HEK293 (cell line): ENCODE measurements at regions not wholly inside any gene's neighbourhood (a gene's known extent, or its start where the extent isn't known, plus 50 kb on each side); places are given as distances from the start of the nearest gene placed in this dataset.

ENCODE experiments used
- CTCF ChIA-PET: fragments of 350-600 bp; formaldehyde crosslinking; extraction: SDS; loops from one replicate; lab custom pipeline; 2021; ENCODE audit warnings: antibody characterized with exemption; lab: Yijun Ruan, JAX
- POLR2A ChIA-PET: fragments of 300-600 bp; formaldehyde crosslinking; extraction: SDS; loops from one replicate; lab custom pipeline; 2020; ENCODE audit warnings: antibody characterized with exemption, inconsistent platforms; lab: Yijun Ruan, JAX
- H3K27ac ChIP-seq: fragments of 200-500 bp; sonication (Bioruptor generic); 2 replicates; pipeline ENCODE4 v1.5.1; 2014; ENCODE audit warnings: low read depth, low read length, control low read depth, inconsistent platforms; ENCODE audit errors: extremely low read depth
- H3K36me3 ChIP-seq, 2 experiments: fragments of 200-500 bp in 1 of 2; sonication (Bioruptor generic) in 1 of 2; 1 replicate in 1 of 2; 2 replicates in 1 of 2; pipeline ENCODE4 v1.5.1; 2014 to 2017; ENCODE audit warnings: inconsistent platforms in 2 of 2, low read length in 2 of 2; ENCODE audit not compliant: control insufficient read depth in 2 of 2, insufficient read depth in 1 of 2
- H3K4me1 ChIP-seq: fragments of 200-500 bp; sonication (Bioruptor generic); 2 replicates; pipeline ENCODE4 v1.5.1; 2014; ENCODE audit warnings: mild to moderate bottlenecking, low read length, inconsistent platforms; ENCODE audit not compliant: control insufficient read depth, insufficient read depth
- H3K4me3 ChIP-seq: 2 replicates; pipeline ENCODE4 v1.5.1; 2011; ENCODE audit warnings: low read depth, mild to moderate bottlenecking, control low read depth, low read length, moderate library complexity
- H3K9me3 ChIP-seq: fragments of 200-500 bp; sonication (Bioruptor generic); 2 replicates; pipeline ENCODE4 v1.5.1; 2014; ENCODE audit warnings: low read depth, low read length, inconsistent platforms; ENCODE audit not compliant: control insufficient read depth, insufficient read depth
- HOXA7 ChIP-seq: sonication (generic); formaldehyde crosslinking; IDR thresholded peaks from 2 replicates; pipeline ENCODE4 v1.8.1; 2022; ENCODE audit warnings: missing genetic modification reagents, borderline replicate concordance
- MEIS1 ChIP-seq: sonication (generic); formaldehyde crosslinking; IDR thresholded peaks from 2 replicates; pipeline ENCODE4 v1.8.1; 2022; ENCODE audit warnings: missing genetic modification reagents, mild to moderate bottlenecking, borderline replicate concordance
- RBAK ChIP-seq: fragments of 450-650 bp; formaldehyde crosslinking; IDR thresholded peaks from 2 replicates; pipeline ENCODE4 v1.5.1; 2016; ENCODE audit warnings: missing biosample characterization, missing genetic modification characterization
- REPIN1 ChIP-seq: fragments of 450-650 bp; formaldehyde crosslinking; IDR thresholded peaks from 2 replicates; pipeline ENCODE4 v1.5.1; 2017; ENCODE audit warnings: missing biosample characterization, missing genetic modification characterization, low read depth
- WT1 ChIP-seq: fragments of 450-650 bp; formaldehyde crosslinking; IDR thresholded peaks from 2 replicates; pipeline ENCODE4 v1.5.1; 2016; ENCODE audit warnings: missing biosample characterization, missing genetic modification characterization
- YY1 ChIP-seq: fragments of 450-650 bp; formaldehyde crosslinking; IDR thresholded peaks from 2 replicates; pipeline ENCODE4 v1.5.1; 2018; ENCODE audit warnings: missing biosample characterization, missing genetic modification characterization
- ZBTB21 ChIP-seq: fragments of 450-650 bp; formaldehyde crosslinking; IDR thresholded peaks from 2 replicates; pipeline ENCODE4 v1.5.1; 2017; ENCODE audit warnings: missing biosample characterization, missing genetic modification characterization
- ZNF121 ChIP-seq: fragments of 450-650 bp; formaldehyde crosslinking; IDR thresholded peaks from 2 replicates; pipeline ENCODE4 v1.5.1; 2016; ENCODE audit warnings: missing biosample characterization, missing genetic modification characterization
- ZNF146 ChIP-seq: fragments of 450-650 bp; formaldehyde crosslinking; IDR thresholded peaks from 2 replicates; pipeline ENCODE4 v1.5.1; 2016; ENCODE audit warnings: missing biosample characterization, missing genetic modification characterization
- ZNF175 ChIP-seq: fragments of 450-650 bp; formaldehyde crosslinking; IDR thresholded peaks from 2 replicates; pipeline ENCODE4 v1.5.1; 2016; ENCODE audit warnings: missing biosample characterization, missing genetic modification characterization
- ZNF19 ChIP-seq: fragments of 450-650 bp; formaldehyde crosslinking; IDR thresholded peaks from 2 replicates; pipeline ENCODE4; 2016; ENCODE audit warnings: missing biosample characterization, missing genetic modification characterization, low read depth
- ZNF24 ChIP-seq: fragments of 450-650 bp; formaldehyde crosslinking; IDR thresholded peaks from 2 replicates; pipeline ENCODE4 v1.5.1; 2016; ENCODE audit warnings: missing biosample characterization, missing genetic modification characterization
- ZNF324 ChIP-seq: fragments of 450-650 bp; formaldehyde crosslinking; IDR thresholded peaks from 2 replicates; pipeline ENCODE4 v1.5.1; 2016; ENCODE audit warnings: missing biosample characterization, missing genetic modification characterization
- ZNF366 ChIP-seq: fragments of 450-650 bp; formaldehyde crosslinking; conservative IDR thresholded peaks from 2 replicates; pipeline ENCODE4 v1.5.1; 2016; ENCODE audit warnings: missing biosample characterization, missing genetic modification characterization
- ZNF514 ChIP-seq: fragments of 450-650 bp; formaldehyde crosslinking; IDR thresholded peaks from 2 replicates; pipeline ENCODE4 v1.5.1; 2016; ENCODE audit warnings: missing biosample characterization, missing genetic modification characterization
- ZNF585B ChIP-seq: fragments of 450-650 bp; formaldehyde crosslinking; IDR thresholded peaks from 2 replicates; pipeline ENCODE4 v1.5.1; 2016; ENCODE audit warnings: missing biosample characterization, missing genetic modification characterization
- ZNF610 ChIP-seq: fragments of 450-650 bp; formaldehyde crosslinking; IDR thresholded peaks from 2 replicates; pipeline ENCODE4 v1.5.1; 2016; ENCODE audit warnings: missing biosample characterization, missing genetic modification characterization, borderline replicate concordance
- ZNF629 ChIP-seq: fragments of 450-650 bp; formaldehyde crosslinking; IDR thresholded peaks from 2 replicates; pipeline ENCODE4 v1.5.1; 2017; ENCODE audit warnings: missing biosample characterization, missing genetic modification characterization
- ZNF664 ChIP-seq: fragments of 450-650 bp; formaldehyde crosslinking; IDR thresholded peaks from 2 replicates; pipeline ENCODE4 v1.5.1; 2016; ENCODE audit warnings: missing biosample characterization, missing genetic modification characterization
- ZNF670 ChIP-seq: fragments of 450-650 bp; formaldehyde crosslinking; IDR thresholded peaks from 2 replicates; pipeline ENCODE4 v1.5.1; 2016; ENCODE audit warnings: missing biosample characterization, missing genetic modification characterization, low read depth
- ZNF768 ChIP-seq: fragments of 450-650 bp; formaldehyde crosslinking; IDR thresholded peaks from 2 replicates; pipeline ENCODE4 v1.5.1; 2018; ENCODE audit warnings: missing biosample characterization, mild to moderate bottlenecking, missing genetic modification characterization
- ZNF843 ChIP-seq: fragments of 450-650 bp; formaldehyde crosslinking; IDR thresholded peaks from 2 replicates; pipeline ENCODE4 v1.5.1; 2016; ENCODE audit warnings: missing biosample characterization, missing genetic modification characterization
- TF ChIP-seq, protein P1 (sequence below): fragments of 450-650 bp; formaldehyde crosslinking; IDR thresholded peaks from 2 replicates; pipeline ENCODE4 v1.5.1; 2016; ENCODE audit warnings: missing biosample characterization, missing genetic modification characterization
- TF ChIP-seq, protein P2 (sequence below): fragments of 450-650 bp; formaldehyde crosslinking; IDR thresholded peaks from 2 replicates; pipeline ENCODE4 v1.5.1; 2016; ENCODE audit warnings: missing biosample characterization, missing genetic modification characterization
- TF ChIP-seq, protein P3 (sequence below): fragments of 450-650 bp; IDR thresholded peaks from 2 replicates; pipeline ENCODE4 v1.5.1; 2018; ENCODE audit warnings: missing biosample characterization, missing genetic modification characterization
- TF ChIP-seq, protein P4 (sequence below): fragments of 450-650 bp; formaldehyde crosslinking; IDR thresholded peaks from 2 replicates; pipeline ENCODE4 v1.5.1; 2016; ENCODE audit warnings: missing biosample characterization, missing genetic modification characterization
- TF ChIP-seq, protein P5 (sequence below): fragments of 450-650 bp; formaldehyde crosslinking; IDR thresholded peaks from 2 replicates; pipeline ENCODE4 v1.5.1; 2017; ENCODE audit warnings: missing biosample characterization, missing genetic modification characterization

DNA sequence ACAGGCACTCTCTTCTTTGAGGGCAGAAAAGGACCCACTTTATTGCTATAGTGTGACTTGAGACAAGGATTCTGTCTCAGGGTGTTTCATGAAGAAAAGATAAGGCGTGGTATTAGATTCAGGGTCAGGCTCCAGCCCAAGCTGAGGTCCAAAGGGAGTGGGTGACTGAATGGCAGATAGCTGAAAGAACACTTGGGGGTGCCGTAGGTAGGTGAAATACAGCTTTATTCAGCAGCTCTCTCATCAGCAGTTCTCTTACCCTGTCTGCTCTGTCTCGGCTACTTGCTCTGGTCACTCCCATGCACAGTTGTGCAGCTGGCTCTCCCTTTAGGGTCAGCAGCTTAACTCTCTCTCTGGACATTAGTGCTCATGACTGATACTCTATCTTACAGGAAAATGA is 379.9 kb downstream of the LPIN1 start (continued):
- TF ChIP-seq MEIS1 (no peak), ZNF175 (tag by site-specific recombination) (no peak), YY1 (no peak), ZNF366 (tag by site-specific recombination) (no peak), ZNF843 (no peak), WT1 (tag by site-specific recombination) (no peak), ZNF24 (no peak), ZNF324 (tag by site-specific recombination) (no peak)
- TF ChIP-seq, protein P1, sequence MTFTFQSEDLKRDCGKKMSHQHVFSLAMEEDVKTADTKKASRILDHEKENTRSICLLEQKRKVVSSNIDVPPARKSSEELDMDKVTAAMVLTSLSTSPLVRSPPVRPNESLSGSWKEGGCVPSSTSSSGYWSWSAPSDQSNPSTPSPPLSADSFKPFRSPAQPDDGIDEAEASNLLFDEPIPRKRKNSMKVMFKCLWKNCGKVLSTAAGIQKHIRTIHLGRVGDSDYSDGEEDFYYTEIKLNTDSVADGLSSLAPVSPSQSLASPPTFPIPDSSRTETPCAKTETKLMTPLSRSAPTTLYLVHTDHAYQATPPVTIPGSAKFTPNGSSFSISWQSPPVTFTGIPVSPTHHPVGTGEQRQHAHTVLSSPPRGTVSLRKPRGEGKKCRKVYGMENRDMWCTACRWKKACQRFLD (tag by site-specific recombination), result no peak

DNA sequence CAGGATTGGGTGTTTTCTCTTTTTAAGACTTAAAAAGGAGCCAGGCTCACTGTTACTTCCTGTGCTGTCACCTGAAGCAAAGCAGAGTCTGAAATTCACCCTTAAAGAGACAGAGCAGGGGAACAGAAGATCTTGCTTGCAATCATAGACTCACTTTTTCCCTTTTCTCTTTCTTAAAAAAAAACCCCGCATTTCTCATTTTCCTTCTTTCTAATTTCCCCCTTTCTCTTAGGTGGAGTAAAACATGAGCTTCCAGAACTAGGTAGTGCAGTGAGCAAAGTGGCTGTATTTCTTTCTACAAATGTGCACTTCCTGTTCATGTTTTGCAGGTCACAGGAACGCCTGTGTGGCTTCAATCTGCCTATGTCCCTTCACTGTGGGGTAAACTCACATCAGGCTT is 381.2 kb downstream of the LPIN1 start:
- ChIA-PET POLR2A (no interaction called here), CTCF (no interaction called here)
- Histone ChIP-seq H3K4me1 (no peaks in the 10 kb centered on the region), H3K9me3 (no peaks in the 10 kb centered on the region), H3K27ac (no peak overlapping the region), H3K4me3 (no peak overlapping the region)
- TF ChIP-seq, protein P2, sequence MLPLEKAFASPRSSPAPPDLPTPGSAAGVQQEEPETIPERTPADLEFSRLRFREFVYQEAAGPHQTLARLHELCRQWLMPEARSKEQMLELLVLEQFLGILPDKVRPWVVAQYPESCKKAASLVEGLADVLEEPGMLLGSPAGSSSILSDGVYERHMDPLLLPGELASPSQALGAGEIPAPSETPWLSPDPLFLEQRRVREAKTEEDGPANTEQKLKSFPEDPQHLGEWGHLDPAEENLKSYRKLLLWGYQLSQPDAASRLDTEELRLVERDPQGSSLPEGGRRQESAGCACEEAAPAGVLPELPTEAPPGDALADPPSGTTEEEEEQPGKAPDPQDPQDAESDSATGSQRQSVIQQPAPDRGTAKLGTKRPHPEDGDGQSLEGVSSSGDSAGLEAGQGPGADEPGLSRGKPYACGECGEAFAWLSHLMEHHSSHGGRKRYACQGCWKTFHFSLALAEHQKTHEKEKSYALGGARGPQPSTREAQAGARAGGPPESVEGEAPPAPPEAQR, result no peak
- TF ChIP-seq RBAK (tag by site-specific recombination) (no peak), ZNF610 (no peak), ZNF146 (tag by site-specific recombination) (no peak), ZNF585B (tag by site-specific recombination) (no peak), ZNF664 (tag by site-specific recombination) (no peak), ZNF24 (no peak), REPIN1 (tag by site-specific recombination) (no peak), ZNF121 (tag by site-specific recombination) (no peak), HOXA7 (no peak), ZBTB21 (no peak), ZNF768 (tag by site-specific recombination) (no peak), ZNF670 (tag by site-specific recombination) (no peak), ZNF19 (tag by site-specific recombination) (no peak), ZNF514 (tag by site-specific recombination) (no peak), ZNF629 (tag by site-specific recombination) (no peak)
- TF ChIP-seq, protein P3, sequence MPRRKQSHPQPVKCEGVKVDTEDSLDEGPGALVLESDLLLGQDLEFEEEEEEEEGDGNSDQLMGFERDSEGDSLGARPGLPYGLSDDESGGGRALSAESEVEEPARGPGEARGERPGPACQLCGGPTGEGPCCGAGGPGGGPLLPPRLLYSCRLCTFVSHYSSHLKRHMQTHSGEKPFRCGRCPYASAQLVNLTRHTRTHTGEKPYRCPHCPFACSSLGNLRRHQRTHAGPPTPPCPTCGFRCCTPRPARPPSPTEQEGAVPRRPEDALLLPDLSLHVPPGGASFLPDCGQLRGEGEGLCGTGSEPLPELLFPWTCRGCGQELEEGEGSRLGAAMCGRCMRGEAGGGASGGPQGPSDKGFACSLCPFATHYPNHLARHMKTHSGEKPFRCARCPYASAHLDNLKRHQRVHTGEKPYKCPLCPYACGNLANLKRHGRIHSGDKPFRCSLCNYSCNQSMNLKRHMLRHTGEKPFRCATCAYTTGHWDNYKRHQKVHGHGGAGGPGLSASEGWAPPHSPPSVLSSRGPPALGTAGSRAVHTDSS (tag by site-specific recombination), result no peak
- TF ChIP-seq, protein P4, sequence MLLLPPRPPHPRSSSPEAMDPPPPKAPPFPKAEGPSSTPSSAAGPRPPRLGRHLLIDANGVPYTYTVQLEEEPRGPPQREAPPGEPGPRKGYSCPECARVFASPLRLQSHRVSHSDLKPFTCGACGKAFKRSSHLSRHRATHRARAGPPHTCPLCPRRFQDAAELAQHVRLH (tag by site-specific recombination), result no peak
- TF ChIP-seq, protein P5, sequence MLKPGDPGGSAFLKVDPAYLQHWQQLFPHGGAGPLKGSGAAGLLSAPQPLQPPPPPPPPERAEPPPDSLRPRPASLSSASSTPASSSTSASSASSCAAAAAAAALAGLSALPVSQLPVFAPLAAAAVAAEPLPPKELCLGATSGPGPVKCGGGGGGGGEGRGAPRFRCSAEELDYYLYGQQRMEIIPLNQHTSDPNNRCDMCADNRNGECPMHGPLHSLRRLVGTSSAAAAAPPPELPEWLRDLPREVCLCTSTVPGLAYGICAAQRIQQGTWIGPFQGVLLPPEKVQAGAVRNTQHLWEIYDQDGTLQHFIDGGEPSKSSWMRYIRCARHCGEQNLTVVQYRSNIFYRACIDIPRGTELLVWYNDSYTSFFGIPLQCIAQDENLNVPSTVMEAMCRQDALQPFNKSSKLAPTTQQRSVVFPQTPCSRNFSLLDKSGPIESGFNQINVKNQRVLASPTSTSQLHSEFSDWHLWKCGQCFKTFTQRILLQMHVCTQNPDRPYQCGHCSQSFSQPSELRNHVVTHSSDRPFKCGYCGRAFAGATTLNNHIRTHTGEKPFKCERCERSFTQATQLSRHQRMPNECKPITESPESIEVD (tag by site-specific recombination), result no peak
- TF ChIP-seq, all 188 proteins: peak for 0
- no peaks in the 10 kb centered on the region for H3K36me3 ChIP-seq
